ENCODE measurements at regions not wholly inside any gene's neighbourhood (a gene's known extent, or its start where the extent isn't known, plus 50 kb on each side); places are given as distances from the start of the nearest gene placed in this dataset.

GRCh38 chr10:110379831-110380230 lies 75.1 kb upstream of the SMNDC1 start:
- TF ChIP-seq EZH2 (IDR thresholded peaks at IDR 0.05) (no peak), EZH2phosphoT487 (IDR thresholded peaks at IDR 0.05) (no peak), CTCF (IDR thresholded peaks at IDR 0.05) (no peak)
- H3K27ac ChIP-seq: no peak overlapping the region
- no peaks in the 10 kb centered on the region for H3K36me3 ChIP-seq
- H3K79me2 ChIP-seq (ENCODE audit: low read depth): no peaks in the 10 kb centered on the region
- H2AFZ ChIP-seq (replicated peaks): no peak overlapping the region
- Mint-ChIP-seq H3K36me3 (no peaks in the 10 kb centered on the region), H3K9me3 (peaks cover 2% of the 10 kb centered on the region), H3K4me3 (no peak overlapping the region), H3K27me3 (ENCODE audit: insufficient read depth, low read depth) (peaks cover 12% of the 10 kb centered on the region), H3K4me1 (peaks cover 12% of the 10 kb centered on the region), H3K27ac (no peak overlapping the region)
- no peaks in the 10 kb centered on the region for H3F3A ChIP-seq (ENCODE audit: low read depth)
- H3K4me2 ChIP-seq: no peak overlapping the region
- no peak overlapping the region for H3K4me3 ChIP-seq
- H4K20me1 ChIP-seq (ENCODE audit: low read depth): no peaks in the 10 kb centered on the region
- H3K9me3 ChIP-seq (ENCODE audit: low read depth): no peaks in the 10 kb centered on the region
- DNase-seq (ENCODE audit: low spot score): no peak
- H3K4me1 ChIP-seq: no peaks in the 10 kb centered on the region
- no peaks in the 10 kb centered on the region for H3K27me3 ChIP-seq
- no peak overlapping the region for H3K9ac ChIP-seq

GRCh38 chr10:110380293-110380692 lies 75.6 kb upstream of the SMNDC1 start:
- Histone ChIP-seq H3K27me3 (no peaks in the 10 kb centered on the region), H3K27ac (no peak overlapping the region), H3K4me2 (no peak overlapping the region), H3K79me2 (ENCODE audit: low read depth) (no peaks in the 10 kb centered on the region), H3K4me3 (no peak overlapping the region), H3K9ac (no peak overlapping the region), H2AFZ (replicated peaks) (no peak overlapping the region), H3K9me3 (ENCODE audit: low read depth) (no peaks in the 10 kb centered on the region), H3F3A (ENCODE audit: low read depth) (no peaks in the 10 kb centered on the region), H3K36me3 (no peaks in the 10 kb centered on the region), H4K20me1 (ENCODE audit: low read depth) (no peaks in the 10 kb centered on the region), H3K4me1 (no peaks in the 10 kb centered on the region)
- Mint-ChIP-seq H3K4me1 (peaks cover 12% of the 10 kb centered on the region), H3K27me3 (ENCODE audit: insufficient read depth, low read depth) (peaks cover 10% of the 10 kb centered on the region), H3K36me3 (no peaks in the 10 kb centered on the region), H3K27ac (no peak overlapping the region), H3K4me3 (no peak overlapping the region), H3K9me3 (peaks cover 2% of the 10 kb centered on the region)
- TF ChIP-seq EZH2 (IDR thresholded peaks at IDR 0.05) (no peak), EZH2phosphoT487 (IDR thresholded peaks at IDR 0.05) (no peak), CTCF (IDR thresholded peaks at IDR 0.05) (no peak)
- no peak for DNase-seq (ENCODE audit: low spot score)

DNA sequence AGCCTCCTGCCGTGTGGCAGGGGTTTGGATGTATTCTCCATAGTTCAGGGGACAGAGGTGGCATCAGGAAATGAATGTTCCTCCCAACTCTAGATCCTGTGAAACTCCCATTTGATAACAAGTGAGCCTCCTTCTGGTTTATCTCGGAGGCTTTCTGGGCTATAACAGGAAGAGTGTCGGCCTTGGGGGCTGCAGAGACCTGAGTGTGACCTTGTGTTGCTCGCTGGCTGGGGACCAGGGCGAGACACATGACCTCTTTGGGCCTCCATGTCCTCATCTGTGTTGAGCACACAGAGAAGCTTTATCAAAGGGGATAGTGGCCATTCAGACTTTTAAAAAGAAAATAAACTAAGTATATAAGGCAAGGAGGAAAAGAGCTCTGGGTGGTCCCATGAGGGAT lies 78.0 kb upstream of the SMNDC1 start:
- no peak overlapping the region for H3K27ac Mint-ChIP-seq
- Histone ChIP-seq H4K20me1 (ENCODE audit: low read depth) (no peaks in the 10 kb centered on the region), H2AFZ (replicated peaks) (no peak overlapping the region), H3K4me2 (no peak overlapping the region), H3K9ac (no peak overlapping the region), H3K9me3 (ENCODE audit: low read depth) (no peaks in the 10 kb centered on the region), H3K4me3 (no peak overlapping the region), H3F3A (ENCODE audit: low read depth) (no peaks in the 10 kb centered on the region), H3K79me2 (ENCODE audit: low read depth) (no peaks in the 10 kb centered on the region), H3K36me3 (no peaks in the 10 kb centered on the region), H3K27ac (no peak overlapping the region), H3K27me3 (no peaks in the 10 kb centered on the region), H3K4me1 (no peaks in the 10 kb centered on the region)
- H3K4me3 Mint-ChIP-seq: no peak overlapping the region
- H3K27me3 Mint-ChIP-seq (ENCODE audit: insufficient read depth, low read depth): peaks cover 7% of the 10 kb centered on the region
- no peaks in the 10 kb centered on the region for H3K4me1 Mint-ChIP-seq
- peaks cover 2% of the 10 kb centered on the region for H3K9me3 Mint-ChIP-seq
- H3K36me3 Mint-ChIP-seq: no peaks in the 10 kb centered on the region
- no peak for TF ChIP-seq EZH2 (IDR thresholded peaks at IDR 0.05)
- no peak for DNase-seq (ENCODE audit: low spot score)

GRCh38 chr10:110387617-110387982 lies 82.9 kb upstream of the SMNDC1 start:
- no peaks in the 10 kb centered on the region for H3F3A ChIP-seq (ENCODE audit: low read depth)
- Mint-ChIP-seq H3K4me1 (peaks cover 6% of the 10 kb centered on the region), H3K36me3 (no peaks in the 10 kb centered on the region), H3K27me3 (ENCODE audit: insufficient read depth, low read depth) (peaks cover 5% of the 10 kb centered on the region), H3K4me3 (no peak overlapping the region), H3K9me3 (peaks cover 2% of the 10 kb centered on the region), H3K27ac (no peak overlapping the region)
- no peaks in the 10 kb centered on the region for H4K20me1 ChIP-seq (ENCODE audit: low read depth)
- no peak for DNase-seq (ENCODE audit: low spot score)
- peaks cover 7% of the 10 kb centered on the region for H3K4me1 ChIP-seq
- H3K9ac ChIP-seq: no peak overlapping the region
- TF ChIP-seq EZH2phosphoT487 (IDR thresholded peaks at IDR 0.05): no peak
- no peak for TF ChIP-seq CTCF (IDR thresholded peaks at IDR 0.05)
- no peak for TF ChIP-seq EZH2 (IDR thresholded peaks at IDR 0.05)
- H3K4me3 ChIP-seq: no peak overlapping the region
- no peak overlapping the region for H2AFZ ChIP-seq (replicated peaks)
- H3K4me2 ChIP-seq: no peak overlapping the region
- no peaks in the 10 kb centered on the region for H3K79me2 ChIP-seq (ENCODE audit: low read depth)
- no peaks in the 10 kb centered on the region for H3K36me3 ChIP-seq
- no peak overlapping the region for H3K27ac ChIP-seq
- no peaks in the 10 kb centered on the region for H3K27me3 ChIP-seq
- no peaks in the 10 kb centered on the region for H3K9me3 ChIP-seq (ENCODE audit: low read depth)
